Muscle of arm (tissue), 1 donor: ENCODE measurements at regions not wholly inside any gene's neighbourhood (a gene's known extent, or its start where the extent isn't known, plus 50 kb on each side); places are given as distances from the start of the nearest gene placed in this dataset.
A peak's percentile ranks its signal among the peaks of the same experiment; 100 is the strongest.
"Not testable (repeated sequence)": the region's sequence is repeated elsewhere in the genome, so short reads cannot be mapped to it uniquely, and the experiment has no call there.

Experiments
- DNase-seq: peaks from one replicate; pipeline ENCODE4 v3.0.0-alpha.2; 2013

DNA sequence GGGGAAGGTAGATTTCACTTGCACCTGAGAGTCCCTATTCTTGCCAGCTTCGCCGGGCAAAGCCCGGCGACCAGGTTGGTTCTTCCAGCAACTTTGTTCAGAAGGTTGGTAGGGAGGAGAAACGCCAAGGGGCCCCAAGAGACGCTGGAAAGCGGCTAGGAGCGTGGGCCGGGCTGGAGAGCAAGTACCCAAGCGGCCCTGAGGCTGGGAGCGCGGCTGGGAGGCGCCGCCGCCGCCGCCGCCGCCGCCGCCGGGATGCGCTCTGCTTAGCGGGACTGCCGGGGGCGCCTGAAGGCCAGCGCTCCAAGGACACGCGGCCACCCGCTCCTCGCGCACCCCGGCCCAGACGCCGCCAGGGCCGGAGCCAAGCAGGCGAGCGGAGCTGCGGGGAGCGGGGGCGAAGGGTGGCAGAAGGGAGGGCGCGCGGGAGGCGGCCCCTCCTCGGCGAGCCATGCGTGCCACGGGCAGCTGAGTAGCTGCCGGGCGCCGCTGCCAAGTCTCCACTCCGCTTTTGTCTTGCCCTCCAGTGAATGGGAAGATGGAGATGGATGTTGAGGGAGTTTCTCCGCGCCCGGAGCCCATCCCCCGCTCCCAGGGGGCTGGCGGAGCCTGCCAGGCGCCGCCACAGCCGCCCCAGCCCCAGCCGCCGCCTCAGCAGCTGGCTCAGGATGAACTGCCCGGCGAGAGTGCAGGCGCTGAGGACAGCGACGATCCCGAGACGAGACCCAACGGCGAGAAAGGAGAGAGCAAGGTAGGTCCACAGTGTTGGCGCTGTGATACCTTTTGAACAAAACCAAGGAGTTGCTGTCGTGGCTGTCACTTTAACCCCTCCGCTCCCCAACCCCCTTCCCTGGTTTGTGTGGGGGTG is 227.4 kb upstream of the AZI2 start:
- DNase-seq, result no peak

- no peak for DNase-seq
Observed at GRCh38 chr3:28576614-28577200, 228.1 kb upstream of the AZI2 start.

GRCh38 chr3:28577941-28578500 is 229.4 kb upstream of the AZI2 start:
- no peak for DNase-seq

- DNase-seq, result no peak
Observed at GRCh38 chr3:28586325-28586724, 237.7 kb upstream of the AZI2 start.

DNA sequence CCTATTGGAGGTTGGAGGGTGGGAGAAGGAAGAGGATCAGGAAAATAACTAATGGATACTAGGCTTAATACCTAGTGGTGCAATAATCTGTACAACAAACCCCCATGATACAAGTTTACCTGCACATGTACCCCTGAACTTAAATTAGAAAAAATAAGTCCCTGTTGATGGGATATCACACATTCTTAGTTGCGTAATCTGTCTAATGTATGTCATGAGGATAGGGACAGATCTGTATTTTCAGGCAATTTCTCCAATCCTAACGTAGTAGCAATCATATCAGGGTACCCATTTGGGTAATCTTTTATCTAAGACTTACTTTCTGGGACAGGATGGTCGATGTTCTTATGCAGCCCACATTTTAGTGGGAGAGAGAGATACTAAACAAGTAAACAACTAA is 239.1 kb upstream of the AZI2 start:
- no peak for DNase-seq

DNA sequence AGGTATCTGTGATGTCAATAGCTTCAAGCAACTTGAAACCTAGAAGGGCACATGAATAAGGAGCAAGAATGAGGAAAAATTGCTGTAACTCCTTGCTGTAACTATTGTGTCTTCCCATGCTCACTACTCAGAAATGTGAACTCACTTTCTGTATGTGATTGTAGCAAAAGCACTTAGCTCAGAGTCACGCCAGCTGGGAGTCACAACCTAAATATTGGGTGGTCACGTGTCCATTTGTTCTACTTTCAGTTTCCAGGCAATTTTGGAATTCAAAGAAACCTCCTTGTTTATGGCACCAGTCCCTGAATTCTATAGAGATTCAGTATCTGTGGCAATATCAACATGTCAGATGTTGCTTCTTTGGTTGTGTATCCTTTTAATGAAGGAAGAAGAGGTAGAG is 241.6 kb upstream of the AZI2 start:
- DNase-seq, result no peak

- DNase-seq, result no peak
Observed at GRCh38 chr3:28590860-28591259, 242.2 kb upstream of the AZI2 start.

DNA sequence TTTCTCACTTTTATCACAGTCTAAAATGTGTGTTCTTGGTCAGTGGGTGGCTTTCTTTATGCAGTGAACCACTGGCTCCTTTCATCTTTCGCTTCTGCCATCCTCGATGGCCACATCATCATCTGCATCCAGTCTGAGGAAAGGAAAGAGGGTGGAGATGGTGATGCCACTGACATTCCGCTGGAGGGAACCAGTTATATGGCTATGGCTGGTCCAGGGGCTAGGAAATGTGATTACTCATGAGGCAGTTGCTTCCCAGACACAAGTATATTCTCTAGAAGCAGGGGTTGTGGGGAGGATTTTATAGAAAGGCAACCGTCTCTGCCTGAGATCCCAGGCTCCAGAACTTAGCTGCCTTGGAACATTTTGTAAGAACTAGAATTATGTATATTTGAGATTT is 246.7 kb upstream of the AZI2 start:
- DNase-seq, result no peak

DNA sequence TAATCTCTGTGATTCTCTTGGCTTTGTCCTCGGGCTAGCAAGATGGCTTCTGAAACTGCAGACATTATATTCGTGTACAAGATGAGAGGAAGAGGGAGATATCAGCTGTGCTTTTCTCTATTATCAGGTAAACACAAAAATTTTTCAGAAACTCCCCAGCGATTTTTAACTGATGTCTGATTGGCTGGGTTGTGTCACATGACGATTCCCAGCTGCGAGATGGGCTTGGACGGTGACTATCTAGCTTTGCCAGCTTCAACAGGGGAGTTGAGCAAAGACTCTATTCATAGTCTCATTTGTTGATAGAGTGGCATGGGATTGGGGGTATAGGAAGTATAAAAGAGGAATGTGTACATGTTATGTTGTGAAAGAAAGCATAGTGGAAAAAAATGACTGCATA is 248.8 kb upstream of the AZI2 start:
- no peak for DNase-seq

DNA sequence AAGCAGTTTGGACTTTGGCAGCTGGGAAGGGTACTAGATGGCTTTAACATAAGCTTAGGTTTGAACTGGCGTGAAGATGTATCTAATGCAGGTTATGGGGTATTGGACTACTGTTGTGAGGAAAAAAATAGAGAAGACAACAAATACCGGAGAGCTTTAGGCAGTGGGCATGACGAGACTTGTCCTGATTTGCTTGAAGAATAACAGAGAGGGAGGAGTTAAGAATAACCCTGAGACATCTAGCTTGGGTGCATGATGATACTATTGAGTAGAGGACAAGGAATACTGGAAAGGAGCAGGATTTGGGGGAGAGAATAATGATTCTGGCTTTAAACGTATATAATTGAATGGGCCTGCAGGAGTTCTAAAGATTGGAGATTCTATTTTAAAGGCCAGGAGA is 249.5 kb upstream of the AZI2 start:
- no peak for DNase-seq

DNA sequence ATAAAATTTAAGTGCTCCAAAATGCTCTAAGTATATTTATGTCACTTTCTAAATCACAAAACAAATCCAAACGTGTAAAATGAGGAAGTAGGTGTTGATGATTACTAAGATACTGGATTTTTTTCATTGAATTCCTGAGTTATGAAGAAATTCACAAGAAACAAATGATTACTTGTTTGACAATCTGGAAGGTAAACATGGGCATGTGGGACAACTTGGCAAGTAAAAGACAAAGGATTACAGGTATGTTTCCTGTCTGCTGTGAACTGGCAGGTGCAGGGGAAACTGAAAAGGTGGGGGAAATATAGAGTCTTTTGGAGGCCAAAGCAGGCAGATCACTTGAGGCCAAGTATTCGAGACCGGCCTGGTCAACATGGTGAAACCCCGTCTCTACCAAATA is 252.7 kb upstream of the AZI2 start:
- no peak for DNase-seq

GRCh38 chr3:28606283-28606682 is 257.7 kb upstream of the AZI2 start:
- DNase-seq, result no peak

DNA sequence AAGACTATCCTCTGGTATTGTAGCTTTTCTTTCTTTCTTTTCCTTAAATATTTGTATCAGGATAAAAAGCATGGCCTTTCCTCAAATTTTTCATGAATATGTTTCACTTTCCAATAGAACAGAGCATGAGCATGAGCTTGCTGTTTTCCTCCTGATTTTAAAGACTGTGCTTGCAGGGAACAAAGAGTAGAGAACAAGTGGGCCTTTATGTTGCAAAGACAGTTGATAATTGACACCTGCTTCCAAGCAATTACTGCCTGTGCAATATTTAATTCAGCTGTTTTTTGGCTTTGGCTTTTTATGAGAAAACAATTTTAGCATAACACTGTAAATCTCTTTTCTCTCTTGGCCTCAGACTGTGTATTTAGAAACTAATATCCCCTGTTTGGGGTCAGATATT is 263.6 kb upstream of the AZI2 start:
- DNase-seq, result no peak

GRCh38 chr3:28613511-28614106 is 265.0 kb upstream of the AZI2 start:
- DNase-seq, result no peak

DNA sequence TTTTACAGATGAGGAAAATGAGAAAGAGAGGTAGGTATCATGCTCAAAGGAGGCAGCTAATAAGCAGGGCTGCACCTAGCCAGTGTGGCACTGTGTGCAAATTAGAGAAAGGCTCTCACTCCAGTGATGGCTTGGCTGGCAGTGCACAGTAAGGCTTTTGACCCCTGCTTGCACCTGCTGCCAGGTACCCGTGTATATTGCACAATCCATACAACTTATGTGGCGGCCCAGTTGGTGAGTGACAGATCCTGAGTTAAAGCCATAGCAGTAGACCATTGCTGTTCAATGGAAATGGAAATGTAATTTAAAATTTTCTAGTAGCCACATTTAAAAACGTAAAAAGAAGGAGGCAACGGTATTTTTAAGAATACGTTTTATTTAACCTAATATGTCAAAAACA is 266.4 kb upstream of the AZI2 start:
- no peak for DNase-seq

DNA sequence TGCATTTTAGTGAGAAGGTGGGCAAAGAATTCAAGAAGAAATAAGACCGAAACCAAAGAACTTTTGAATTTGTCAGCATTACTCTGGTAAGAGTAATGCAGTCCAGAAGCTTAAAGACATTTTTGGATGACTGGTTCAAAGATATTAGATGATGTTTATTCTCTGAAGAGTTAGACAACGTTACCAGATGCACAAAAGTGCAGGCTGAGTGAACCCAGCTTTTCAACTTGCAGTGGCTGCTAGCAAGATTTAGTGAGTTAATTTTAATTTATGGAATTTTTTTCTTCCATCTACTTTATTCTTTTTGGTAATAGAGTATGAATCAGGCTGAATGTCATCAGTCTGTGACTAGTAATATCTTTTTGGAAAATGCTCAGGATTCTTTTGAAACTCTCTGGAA is 267.3 kb upstream of the AZI2 start:
- DNase-seq, result no peak

DNA sequence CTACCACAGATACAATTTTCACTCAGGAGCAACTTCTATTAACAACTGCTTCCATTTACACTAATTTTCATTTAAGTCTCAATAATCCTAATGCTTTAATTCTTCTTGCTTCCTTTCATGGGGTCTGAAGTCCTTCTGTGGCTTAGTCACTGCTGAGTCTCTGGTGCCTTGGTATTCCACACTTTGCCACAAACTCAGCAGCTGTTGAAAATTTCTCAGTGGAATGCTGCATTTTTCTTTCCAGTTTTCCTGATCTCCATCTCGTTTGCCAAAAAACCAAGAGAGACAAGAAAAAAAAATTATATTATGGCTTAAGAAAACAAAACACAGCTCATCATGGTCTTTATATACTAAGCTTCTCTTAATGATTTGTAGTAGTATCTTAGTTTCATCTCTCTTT is 269.2 kb upstream of the AZI2 start:
- DNase-seq, result no peak

DNA sequence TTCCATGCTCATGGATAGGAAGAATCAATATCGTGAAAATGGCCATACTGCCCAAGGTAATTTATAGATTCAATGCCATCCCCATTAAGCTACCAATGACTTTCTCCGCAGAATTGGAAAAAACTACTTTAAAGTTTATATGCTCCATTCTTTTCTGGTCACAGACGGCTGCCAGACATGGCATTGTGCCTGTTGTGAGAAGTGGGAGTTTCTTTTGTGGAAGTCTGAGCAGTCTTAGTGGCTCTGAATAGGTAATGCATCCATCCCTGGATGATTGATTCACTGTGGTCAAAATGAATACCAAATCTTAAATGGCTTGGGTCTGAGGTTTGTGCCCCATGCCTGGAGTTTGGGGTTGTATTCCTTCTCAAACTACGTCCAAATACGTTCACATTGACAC is 274.5 kb upstream of the AZI2 start:
- no peak for DNase-seq

- DNase-seq, result peak; percentile 35
Observed at GRCh38 chr3:28624084-28624483, 275.5 kb upstream of the AZI2 start.

DNA sequence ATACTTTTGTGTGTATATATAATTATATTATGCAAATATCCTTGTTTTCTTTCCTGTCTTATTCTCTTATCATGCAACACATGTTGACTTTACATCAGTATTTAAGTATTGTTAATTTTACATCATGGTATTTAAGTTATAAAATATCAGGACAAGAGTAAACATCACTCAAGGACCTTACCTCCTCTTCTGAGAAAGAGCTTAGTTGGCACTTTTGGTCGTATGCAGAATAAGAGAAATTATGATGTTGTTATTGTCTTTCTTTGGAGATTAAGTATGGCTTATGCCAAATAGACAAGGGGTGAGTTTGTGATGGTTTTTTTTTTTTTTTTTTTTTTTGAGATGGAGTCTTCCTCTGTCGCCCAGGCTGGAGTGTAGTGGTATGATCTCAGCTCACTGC is 279.2 kb upstream of the AZI2 start:
- DNase-seq, result not testable (repeated sequence)

DNA sequence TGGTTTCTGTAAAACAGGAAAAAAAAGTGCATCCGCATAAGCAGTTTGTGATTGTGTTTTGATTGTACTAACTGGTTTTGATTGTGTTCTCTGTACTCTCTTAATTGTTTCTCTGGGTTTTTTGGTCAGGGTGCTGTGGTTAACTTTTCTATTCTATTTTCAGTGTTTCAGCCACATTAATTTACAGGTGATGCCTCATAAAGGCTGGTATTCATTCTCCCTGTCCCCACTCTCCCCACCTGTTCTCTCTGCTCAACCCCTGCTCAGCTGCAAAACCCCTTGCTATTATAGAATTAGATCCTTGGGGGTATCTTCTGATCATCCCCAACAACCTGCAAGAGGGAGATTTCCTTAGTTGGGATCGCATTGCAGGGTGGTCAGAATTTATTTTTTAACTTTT is 285.4 kb upstream of the AZI2 start:
- DNase-seq, result no peak

DNA sequence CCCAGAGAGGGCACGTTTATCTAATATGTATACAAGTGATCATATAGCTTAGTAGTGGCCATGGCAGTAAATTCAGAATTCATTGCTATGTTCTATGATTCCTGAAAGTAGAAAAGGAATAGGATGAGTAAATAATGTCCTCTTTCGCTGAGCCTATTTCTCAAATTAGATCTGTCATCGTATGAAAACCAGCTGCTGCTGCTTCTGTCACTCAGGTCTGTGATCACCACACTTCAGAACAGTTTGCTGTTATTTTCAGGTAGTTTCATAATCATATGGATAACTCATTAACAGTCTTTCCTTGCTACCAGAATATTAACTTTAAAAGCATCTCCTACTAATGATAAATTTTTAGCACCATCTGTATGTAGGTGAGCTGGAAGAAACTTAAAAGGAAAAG is 289.1 kb upstream of the AZI2 start:
- DNase-seq, result no peak

DNA sequence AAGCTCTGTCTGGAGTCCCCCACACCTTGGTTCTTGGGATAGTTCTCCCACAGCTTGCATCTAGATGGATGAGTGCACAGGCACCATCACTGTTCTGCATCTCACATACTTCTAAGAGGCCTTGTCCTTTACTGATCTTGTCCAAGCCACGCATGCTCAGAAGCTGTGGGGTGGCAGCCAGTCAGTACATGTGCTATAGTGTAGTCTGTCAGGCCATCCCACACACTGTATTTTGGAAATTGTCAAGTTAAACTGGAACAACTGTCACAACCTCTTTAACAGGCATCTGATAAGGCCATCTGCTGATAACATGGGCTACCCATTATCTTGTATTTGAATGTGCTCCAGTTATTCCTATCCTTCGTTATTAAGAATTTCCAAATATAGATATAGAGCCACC is 296.5 kb upstream of the AZI2 start:
- no peak for DNase-seq
